GM12865 (cell line): ENCODE measurements at regions not wholly inside any gene's neighbourhood (a gene's known extent, or its start where the extent isn't known, plus 50 kb on each side); places are given as distances from the start of the nearest gene placed in this dataset.

Source experiments
- DNase-seq: peaks from one replicate; pipeline ENCODE4 v3.0.0; 2010; ENCODE audit warnings: low read depth
- H3K4me3 ChIP-seq: 2 replicates; pipeline ENCODE4 v1.5.1; 2011; ENCODE audit warnings: mild to moderate bottlenecking, low read depth, low read length, control low read depth
- CTCF ChIP-seq: IDR thresholded peaks from 2 replicates; pipeline ENCODE4 v1.5.1; 2011; ENCODE audit warnings: low read length, control low read depth, low read depth, inconsistent platforms; ENCODE audit not compliant: insufficient read depth; ENCODE audit errors: missing control alignments

- no peak overlapping the region for H3K4me3 ChIP-seq
- no peak for TF ChIP-seq CTCF
- no peak for DNase-seq
These were observed 327.7 kb upstream of the SLC14A2 start for GRCh38 chr18:45287531-45287930.

DNA sequence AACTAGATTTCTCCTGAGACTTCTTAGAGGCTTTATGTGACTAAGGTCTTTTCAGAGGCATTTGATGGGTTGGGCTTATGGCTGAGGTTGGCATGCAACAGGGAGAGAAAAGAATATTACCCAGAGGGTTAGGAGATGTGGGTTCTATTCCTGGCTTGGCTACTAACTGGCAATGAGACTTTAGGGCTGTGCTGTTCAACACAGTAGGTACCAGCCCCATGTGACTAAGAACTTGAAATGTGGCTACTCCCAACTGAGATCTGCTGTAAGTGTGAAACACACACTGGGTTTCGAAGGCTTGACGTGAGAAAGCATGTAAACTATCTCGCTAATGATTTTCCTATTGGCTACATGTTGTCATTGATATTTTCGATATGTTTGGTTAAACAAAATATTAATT lies 324.9 kb upstream of the SLC14A2 start:
- no peak for DNase-seq
- H3K4me3 ChIP-seq: no peak overlapping the region
- no peak for TF ChIP-seq CTCF

- H3K4me3 ChIP-seq: no peak overlapping the region
- DNase-seq: no peak
- no peak for TF ChIP-seq CTCF
These were observed 323.4 kb upstream of the SLC14A2 start for GRCh38 chr18:45291621-45292615.

DNA sequence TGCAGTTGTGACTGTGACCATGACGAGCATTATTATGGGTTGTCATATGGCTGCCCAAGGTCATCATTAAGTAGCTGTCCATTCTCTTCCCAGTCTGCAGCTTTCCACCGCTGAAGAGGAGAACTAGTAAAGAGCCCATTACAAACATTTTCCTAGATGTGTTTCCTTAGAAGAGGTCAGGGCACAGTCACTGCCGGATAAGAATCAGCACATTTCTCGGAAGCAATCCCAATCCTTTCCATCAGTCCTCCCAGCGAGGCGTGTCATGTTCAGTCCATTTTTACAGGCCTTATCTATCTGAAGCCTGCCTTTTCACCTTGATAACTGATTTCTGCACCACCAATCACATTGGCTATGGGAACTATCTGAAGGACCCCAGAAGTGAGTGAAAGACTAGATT lies 319.9 kb upstream of the SLC14A2 start:
- H3K4me3 ChIP-seq: no peak overlapping the region
- DNase-seq: no peak
- TF ChIP-seq CTCF: no peak

DNA sequence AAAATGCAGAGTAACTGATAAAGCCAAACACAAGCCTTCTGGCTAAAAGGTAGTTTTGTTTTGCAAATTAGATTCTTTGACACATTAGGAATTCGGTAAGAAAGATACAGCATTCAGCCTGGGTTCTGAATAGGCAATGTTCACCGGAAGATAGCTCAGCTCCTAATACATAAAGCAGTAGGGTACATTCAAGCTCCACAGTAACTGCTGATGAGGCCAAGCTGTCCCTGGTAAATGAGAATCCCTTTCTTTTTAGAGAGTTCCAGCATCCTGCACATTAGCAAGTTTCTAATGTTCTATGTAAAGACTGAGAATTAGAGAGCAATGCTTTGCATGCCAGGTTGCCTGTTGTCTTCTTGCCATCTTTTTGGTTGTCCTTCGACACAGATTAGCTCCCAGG lies 316.3 kb upstream of the SLC14A2 start:
- DNase-seq: no peak
- TF ChIP-seq CTCF: no peak
- no peak overlapping the region for H3K4me3 ChIP-seq

GRCh38 chr18:45303026-45303425 lies 312.2 kb upstream of the SLC14A2 start:
- H3K4me3 ChIP-seq: no peak overlapping the region
- TF ChIP-seq CTCF: no peak
- DNase-seq: no peak
